IMR-90 (cell line): ENCODE measurements at regions not wholly inside any gene's neighbourhood (a gene's known extent, or its start where the extent isn't known, plus 50 kb on each side); places are given as distances from the start of the nearest gene placed in this dataset.

Experiments used
- ATAC-seq: fragments of 200-7000 bp; cut with Tn5 transposase; 2 replicates; pipeline ENCODE4 v1.9.1; 2020; ENCODE audit warnings: low read depth, mild to moderate bottlenecking, moderate library complexity
- BruUV-seq: library from RNA; stranded (reverse); fragments of 400-500 nt; replicated peaks from 2 replicates; lab custom pipeline; 2021; lab: Mats Ljungman, UMichigan
- CTCF ChIA-PET: fragments of 300-600 bp; formaldehyde crosslinking; extraction: SDS; loops from one replicate; lab custom pipeline; 2021; ENCODE audit warnings: antibody characterized with exemption; lab: Yijun Ruan, JAX
- POLR2A ChIA-PET: fragments of 300-600 bp; sonication (Branson Sonifier 250); formaldehyde crosslinking; loops from one replicate; lab custom pipeline; 2022; ENCODE audit warnings: antibody characterized with exemption; ENCODE audit not compliant: unreplicated experiment; lab: Charles Lee
- DNase-seq: peaks from one replicate; pipeline ENCODE4 v3.0.0; 2013
- H2AFZ ChIP-seq: replicated peaks from 2 replicates; pipeline ENCODE3; 2013; ENCODE audit warnings: low read length, mild to moderate bottlenecking; ENCODE audit not compliant: poor library complexity
- H2AK5ac ChIP-seq: 2 replicates; pipeline ENCODE4 v1.6.1; 2013; ENCODE audit warnings: low read depth, low read length, inconsistent platforms
- H2AK9ac ChIP-seq: replicated peaks from 2 replicates; pipeline ENCODE3; 2013; ENCODE audit warnings: mild to moderate bottlenecking, low read depth, low read length, moderate library complexity; ENCODE audit not compliant: poor library complexity
- H2BK120ac ChIP-seq: 2 replicates; pipeline ENCODE4 v1.6.1; 2013; ENCODE audit warnings: low read depth, low read length, inconsistent platforms
- H2BK15ac ChIP-seq: 3 replicates; pipeline ENCODE4 v1.6.1; 2013; ENCODE audit warnings: low read depth, low read length, inconsistent platforms
- H2BK20ac ChIP-seq: 2 replicates; pipeline ENCODE4 v1.6.1; 2013; ENCODE audit warnings: low read depth, mild to moderate bottlenecking, inconsistent platforms, low read length, moderate library complexity
- H2BK5ac ChIP-seq: 2 replicates; pipeline ENCODE4 v1.6.1; 2013; ENCODE audit warnings: mild to moderate bottlenecking, low read depth, low read length, inconsistent platforms; ENCODE audit not compliant: poor library complexity, severe bottlenecking
- H3K14ac ChIP-seq: replicated peaks from 2 replicates; pipeline ENCODE4 v1.6.1; 2013; ENCODE audit warnings: low read depth, low read length, inconsistent platforms
- H3K18ac ChIP-seq: 2 replicates; pipeline ENCODE4 v1.6.1; 2013; ENCODE audit warnings: low read depth, low read length, control low read depth
- H3K23ac ChIP-seq: 2 replicates; pipeline ENCODE4 v1.6.1; 2013; ENCODE audit warnings: low read depth, low read length, inconsistent platforms
- H3K27ac ChIP-seq: 2 replicates; pipeline ENCODE4 v1.5.1; 2013; ENCODE audit warnings: mild to moderate bottlenecking, control low read depth, low read length; ENCODE audit not compliant: insufficient read depth
- H3K27me3 ChIP-seq: 2 replicates; pipeline ENCODE4 v1.6.1; 2013; ENCODE audit warnings: low read length; ENCODE audit not compliant: control insufficient read depth, insufficient read depth
- H3K36me3 ChIP-seq: 2 replicates; pipeline ENCODE4 v1.6.1; 2013; ENCODE audit warnings: low read length, mixed read lengths; ENCODE audit not compliant: control insufficient read depth, insufficient read depth
- H3K4ac ChIP-seq: 2 replicates; pipeline ENCODE4 v1.6.1; 2013; ENCODE audit warnings: low read depth, low read length, inconsistent platforms
- H3K4me1 ChIP-seq: 2 replicates; pipeline ENCODE4 v1.6.1; 2013; ENCODE audit warnings: low read length, mixed read lengths; ENCODE audit not compliant: control insufficient read depth, insufficient read depth
- H3K4me2 ChIP-seq: 2 replicates; pipeline ENCODE4 v1.6.1; 2013; ENCODE audit warnings: low read depth, mild to moderate bottlenecking, control low read depth, low read length, moderate library complexity
- H3K4me3 ChIP-seq: 2 replicates; pipeline ENCODE4 v1.5.1; 2013; ENCODE audit warnings: low read depth, mild to moderate bottlenecking, control low read depth, low read length, moderate library complexity; ENCODE audit not compliant: insufficient read depth
- H3K56ac ChIP-seq: 2 replicates; pipeline ENCODE4 v1.6.1; 2013; ENCODE audit warnings: low read length, inconsistent platforms; ENCODE audit not compliant: insufficient read depth; ENCODE audit errors: extremely low read depth
- H3K79me1 ChIP-seq, 2 experiments: 2 replicates each; pipeline ENCODE4 v1.6.1; 2013; ENCODE audit warnings: low read length in 2 of 2, inconsistent platforms in 1 of 2, low read depth in 1 of 2
- H3K9ac ChIP-seq: 2 replicates; pipeline ENCODE4 v1.6.1; 2013; ENCODE audit warnings: low read depth, low read length, control low read depth
- H3K9me1 ChIP-seq: 2 replicates; pipeline ENCODE4 v1.6.1; 2013; ENCODE audit warnings: low read length, inconsistent platforms; ENCODE audit not compliant: insufficient read depth
- H3K9me3 ChIP-seq: 2 replicates; pipeline ENCODE4 v1.6.1; 2013; ENCODE audit warnings: low read length; ENCODE audit not compliant: control insufficient read depth, insufficient read depth
- H4K20me1 ChIP-seq: 2 replicates; pipeline ENCODE4 v1.6.1; 2013; ENCODE audit warnings: low read length, inconsistent platforms; ENCODE audit not compliant: insufficient read depth
- H4K5ac ChIP-seq: 2 replicates; pipeline ENCODE4 v1.6.1; 2013; ENCODE audit warnings: mild to moderate bottlenecking, low read depth, low read length, control low read depth
- H4K8ac ChIP-seq, 2 experiments: 2 replicates each; pipeline ENCODE4 v1.6.1; 2013; ENCODE audit warnings: low read depth in 2 of 2, low read length in 2 of 2, control low read depth in 1 of 2, inconsistent platforms in 1 of 2
- H4K91ac ChIP-seq: 2 replicates; pipeline ENCODE4 v1.6.1; 2013; ENCODE audit warnings: low read depth, low read length, inconsistent platforms; ENCODE audit not compliant: insufficient read depth
- BHLHE40 ChIP-seq: fragments of 150-350 bp; IDR thresholded peaks from 2 replicates; pipeline ENCODE4 v1.6.1; 2016; ENCODE audit warnings: mild to moderate bottlenecking, low read depth, low read length
- CEBPB ChIP-seq: IDR thresholded peaks from 2 replicates; pipeline ENCODE4 v1.6.1; 2012; ENCODE audit warnings: low read depth, low read length, improper control_type of control experiment
- CHD1 ChIP-seq: IDR thresholded peaks from 2 replicates; pipeline ENCODE4 v1.6.1; 2012; ENCODE audit warnings: low read depth, low read length, improper control_type of control experiment
- CTCF ChIP-seq: conservative IDR thresholded peaks from 2 replicates; pipeline ENCODE4 v1.5.1; 2012; ENCODE audit warnings: mild to moderate bottlenecking, low read depth, low read length, improper control_type of control experiment
- FOS ChIP-seq: fragments of 150-350 bp; IDR thresholded peaks from 2 replicates; pipeline ENCODE4 v1.6.1; 2016; ENCODE audit warnings: low read depth, low read length
- MAFK ChIP-seq: IDR thresholded peaks from 2 replicates; pipeline ENCODE4 v1.6.1; 2012; ENCODE audit warnings: low read depth, low read length, improper control_type of control experiment
- MAZ ChIP-seq: IDR thresholded peaks from 2 replicates; pipeline ENCODE4 v1.6.1; 2012; ENCODE audit warnings: low read depth, mild to moderate bottlenecking, low read length, improper control_type of control experiment, moderate library complexity, borderline replicate concordance
- MXI1 ChIP-seq: IDR thresholded peaks from 2 replicates; pipeline ENCODE4 v1.6.1; 2012; ENCODE audit warnings: low read depth, mild to moderate bottlenecking, low read length, moderate library complexity, borderline replicate concordance
- NFE2L2 ChIP-seq: fragments of 150-350 bp; IDR thresholded peaks from 2 replicates; pipeline ENCODE4 v1.6.1; 2016; ENCODE audit warnings: low read depth, mild to moderate bottlenecking, low read length
- POLR2A ChIP-seq: IDR thresholded peaks from 2 replicates; pipeline ENCODE4 v1.6.1; 2012; ENCODE audit warnings: mild to moderate bottlenecking, low read depth, low read length
- RAD21 ChIP-seq: IDR thresholded peaks from 2 replicates; pipeline ENCODE4 v1.6.1; 2012; ENCODE audit warnings: low read length, improper control_type of control experiment
- RCOR1 ChIP-seq: IDR thresholded peaks from 2 replicates; pipeline ENCODE4 v1.6.1; 2012; ENCODE audit warnings: mild to moderate bottlenecking, low read length, improper control_type of control experiment; ENCODE audit not compliant: insufficient replicate concordance
- RFX5 ChIP-seq: IDR thresholded peaks from 2 replicates; pipeline ENCODE4 v1.8.0; 2012; ENCODE audit warnings: low read depth, mild to moderate bottlenecking, low read length, moderate library complexity
- USF2 ChIP-seq: fragments of 150-350 bp; IDR thresholded peaks from 2 replicates; pipeline ENCODE4 v1.6.1; 2017; ENCODE audit warnings: mild to moderate bottlenecking, antibody characterized with exemption, low read length, low read depth
- WGBS, 2 experiments: methylation state at CpG; one replicate each; pipeline versions ENCODE4 v1.1.5 to v1.1.7; 2013; ENCODE audit warnings: missing lambda C conversion rate in 2 of 2; ENCODE audit not compliant: insufficient read length in 1 of 2; ENCODE audit errors: extremely low coverage in 2 of 2; 5-methylcytosine and 5-hydroxymethylcytosine counted together
- dilution Hi-C: fragments of 300-500 bp; cut with HindIII; formaldehyde crosslinking; loops from one replicate; pipeline ENCODE4 v1.14.3; 2018; ENCODE audit warnings: low sequenced_read_pairs; ENCODE audit not compliant: unreplicated experiment
- in situ Hi-C: fragments of 300-500 bp; cut with MboI; formaldehyde crosslinking; loops from 3 replicates; pipeline ENCODE4 v1.14.3; 2019; ENCODE audit warnings: low sequenced_read_pairs, inconsistent platforms, mixed read lengths
- intact Hi-C: fragments of 100-400 bp; cut with micrococcal nuclease; formaldehyde crosslinking; loops from 2 replicates; pipeline ENCODE4 v1.10.0; 2022

- no peak overlapping the region for H3K56ac ChIP-seq
- in situ Hi-C loops: no loop called here
- TF ChIP-seq NFE2L2 (no peak), CHD1 (no peak), POLR2A (no peak), MAZ (no peak), MAFK (no peak), CTCF (no peak), RFX5 (no peak), CEBPB (no peak), BHLHE40 (no peak), MXI1 (no peak), FOS (no peak), USF2 (no peak), RCOR1 (no peak), RAD21 (no peak)
- 83% methylated on average over 1 of the region's 1 CpG; no CpG with 5 or more reads in 1 of the 2 experiments for WGBS, 2 experiments
- H2BK120ac ChIP-seq: peak overlapping the region; percentile 30; the same call in 1 of the 2 replicates
- no peaks in the 10 kb centered on the region for H3K79me1 ChIP-seq
- no peak overlapping the region for H4K91ac ChIP-seq
- H2AK5ac ChIP-seq: peak overlapping the region; percentile 63; the same call in 1 of the 2 replicates
- H2AK9ac ChIP-seq: no peak overlapping the region
- peak overlapping the region; percentile 8; the same call in 1 of the 2 replicates for H2BK20ac ChIP-seq
- H4K5ac ChIP-seq: no peak overlapping the region
- ChIA-PET POLR2A (no interaction called here), CTCF (no interaction called here)
- H2BK5ac ChIP-seq: no peak overlapping the region
- no peak overlapping the region for H4K8ac ChIP-seq
- no peak overlapping the region for H3K4me3 ChIP-seq
- no peak for DNase-seq
- H3K23ac ChIP-seq: peak overlapping the region; percentile 13; the same call in 1 of the 2 replicates
- dilution Hi-C loops: no loop called here
- H2AFZ ChIP-seq: no peak overlapping the region
- H3K14ac ChIP-seq: no peak overlapping the region
- no peaks in the 10 kb centered on the region for H4K20me1 ChIP-seq
- no peaks in the 10 kb centered on the region for H3K9me3 ChIP-seq
- no peak overlapping the region for H3K4me2 ChIP-seq
- H3K4me1 ChIP-seq: peaks cover 8% of the 10 kb centered on the region; the same call in 1 of the 2 replicates
- no peaks in the 10 kb centered on the region for H3K27me3 ChIP-seq
- ATAC-seq: no peak
- H3K9ac ChIP-seq: no peak overlapping the region
- H3K4ac ChIP-seq: 0 out of 2 replicates have a peak overlapping the region, but pooled peaks have one; percentile 87
- no peak overlapping the region for H3K18ac ChIP-seq
- H2BK15ac ChIP-seq: no peak overlapping the region
- no TSS peak for BruUV-seq
- H3K36me3 ChIP-seq: no peaks in the 10 kb centered on the region
- intact Hi-C loops: no loop called here
- peaks cover 10% of the 10 kb centered on the region for H3K9me1 ChIP-seq
- H3K27ac ChIP-seq: no peak overlapping the region
Measured at GRCh38 chr12:46963191-46963590, 116.2 kb upstream of the PCED1B start.
